NCI-H1092 treated with DMSO at 0.1 percent for 48 hours (cell line): ENCODE measurements at regions not wholly inside any gene's neighbourhood (a gene's known extent, or its start where the extent isn't known, plus 50 kb on each side); places are given as distances from the start of the nearest gene placed in this dataset.
"Not testable (repeated sequence)": the region's sequence is repeated elsewhere in the genome, so short reads cannot be mapped to it uniquely, and the experiment has no call there.

Experiments used
- DNase-seq: peaks from one replicate; lab custom pipeline; 2025; lab: John Stamatoyannopoulos, UW

DNA sequence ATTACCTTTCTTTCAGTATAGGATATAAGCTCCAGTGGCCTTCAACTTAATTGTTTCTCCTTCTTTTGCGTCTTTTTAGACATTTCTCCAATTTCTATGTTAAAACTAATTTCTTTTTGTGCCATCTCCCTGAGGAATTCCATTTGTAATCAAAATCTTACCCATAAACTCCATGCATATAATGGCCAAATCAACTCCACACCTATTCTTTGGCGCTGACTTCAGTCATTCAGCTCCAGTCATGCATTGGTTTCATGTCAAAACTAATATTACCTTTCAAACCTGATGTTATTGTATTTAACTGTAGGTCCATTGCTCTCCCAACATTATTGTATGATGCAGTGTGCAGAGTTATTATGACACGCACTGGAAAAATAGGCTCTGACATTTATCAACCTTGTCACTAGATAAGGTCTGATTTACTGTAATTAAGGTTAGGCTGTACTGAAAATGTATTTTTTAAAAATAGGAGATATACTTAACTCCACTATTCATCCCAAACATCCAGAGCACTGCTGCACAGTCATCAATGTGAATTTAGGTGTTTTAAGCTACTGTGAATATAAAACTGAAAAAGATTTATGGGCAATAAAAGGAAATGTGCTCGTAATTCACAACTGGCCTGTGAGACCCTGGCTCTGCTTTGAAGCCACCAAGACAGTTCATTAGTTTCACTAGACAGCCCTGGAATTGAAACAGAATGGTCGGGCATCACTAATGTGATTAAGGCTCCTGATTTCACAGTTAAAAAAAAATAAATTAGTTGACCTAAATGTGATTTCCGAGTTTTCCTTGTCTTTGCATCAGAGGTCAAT lies 180.6 kb upstream of the GRIA4 start:
- no peak for DNase-seq

DNA sequence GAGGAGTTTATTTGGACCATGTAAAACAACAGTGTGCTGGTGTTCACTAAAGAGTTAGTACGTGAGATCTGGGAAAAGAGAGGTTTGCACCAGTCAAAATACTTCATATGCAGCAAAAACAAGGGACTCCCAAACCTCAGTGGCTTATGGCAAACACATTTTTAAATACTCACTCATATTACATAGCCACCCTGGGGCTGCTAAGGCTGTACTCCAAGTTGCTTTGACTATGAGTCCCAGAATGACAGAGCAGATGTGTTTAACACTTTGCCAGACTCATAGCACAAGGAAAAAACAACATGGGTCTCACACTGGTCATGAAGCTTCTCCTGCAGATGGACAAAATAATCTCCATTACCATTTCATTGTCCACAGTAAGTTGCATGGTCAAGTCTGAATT lies 202.8 kb upstream of the GRIA4 start:
- no peak for DNase-seq

DNA sequence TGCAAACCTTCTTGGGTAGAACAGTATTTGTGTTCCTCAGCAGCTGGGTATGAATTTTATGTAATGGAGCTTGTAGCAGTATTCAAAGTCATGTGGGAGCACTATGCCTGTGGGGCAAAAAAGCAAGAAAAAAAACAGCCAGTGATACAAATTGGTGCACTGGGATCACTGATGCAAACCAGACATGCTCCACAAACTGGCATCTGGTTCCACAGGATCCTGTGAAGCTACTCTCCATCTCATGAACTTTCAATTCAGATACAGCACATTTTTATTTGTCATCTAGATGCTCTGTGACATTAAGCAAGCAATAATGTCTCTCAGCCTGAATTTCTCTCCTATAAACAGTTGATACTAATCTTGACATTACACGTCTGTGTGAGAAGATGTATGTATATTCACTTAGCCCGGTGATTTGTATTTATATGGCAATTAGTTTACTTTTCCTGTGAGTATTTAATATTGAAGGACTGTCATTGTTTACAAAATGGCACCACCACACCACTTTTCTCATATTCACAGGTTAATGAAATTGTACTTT lies 208.5 kb upstream of the GRIA4 start:
- DNase-seq, result no peak

DNA sequence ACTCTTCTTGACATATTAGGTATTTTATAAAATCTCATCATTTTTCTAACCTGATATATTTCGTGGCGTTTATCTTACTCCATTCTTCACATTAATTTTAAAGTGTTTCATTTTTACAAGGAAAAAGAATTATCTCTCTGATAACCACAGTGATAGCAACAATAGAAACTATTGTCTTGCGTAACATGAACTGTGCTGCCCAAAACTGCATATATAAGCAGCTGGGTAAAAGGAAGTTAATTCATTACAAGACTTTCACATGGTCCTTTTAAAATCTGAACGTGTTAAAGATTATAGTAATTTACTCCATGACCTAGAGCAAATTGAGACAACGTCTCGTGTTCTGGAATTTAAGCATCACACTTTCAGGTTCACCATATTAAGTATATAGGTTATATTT lies 210.4 kb upstream of the GRIA4 start:
- no peak for DNase-seq

DNA sequence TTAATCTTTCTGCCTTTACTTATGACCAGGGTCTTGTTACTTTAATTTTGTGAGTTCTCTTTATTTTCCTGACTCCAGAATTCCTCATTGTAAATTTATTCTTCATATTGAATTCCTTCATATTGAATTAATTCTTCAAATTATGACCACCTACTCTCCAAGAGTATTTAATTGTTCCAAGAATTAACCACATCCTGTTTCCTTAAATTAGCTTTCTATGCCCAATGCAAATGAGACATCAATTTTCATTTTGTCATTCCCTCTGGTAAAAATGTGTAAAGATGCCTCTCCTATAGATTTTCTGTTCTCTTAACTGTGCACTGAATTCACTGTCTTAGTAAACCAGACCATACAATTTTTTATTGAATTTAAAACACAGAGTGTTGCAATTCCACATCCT lies 211.2 kb upstream of the GRIA4 start:
- no peak for DNase-seq

DNA sequence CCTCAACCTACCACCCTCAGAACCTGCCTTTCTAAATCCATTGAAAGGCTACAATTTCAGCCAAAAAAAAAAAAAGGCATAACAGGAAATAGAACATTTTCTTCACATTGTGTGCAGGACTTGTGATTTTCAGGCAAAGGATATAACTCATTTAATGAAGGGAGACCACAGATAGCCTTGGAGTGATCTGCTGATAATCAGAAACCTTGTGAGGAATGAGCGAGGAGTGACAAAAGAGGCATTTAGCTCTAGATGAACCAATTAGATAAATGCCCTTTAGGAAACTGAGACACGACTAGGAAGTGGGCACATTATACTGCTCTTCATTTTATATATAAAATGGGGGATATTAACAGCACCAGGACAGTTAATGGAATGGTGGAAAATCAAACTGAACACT lies 216.5 kb upstream of the GRIA4 start:
- no peak for DNase-seq

DNA sequence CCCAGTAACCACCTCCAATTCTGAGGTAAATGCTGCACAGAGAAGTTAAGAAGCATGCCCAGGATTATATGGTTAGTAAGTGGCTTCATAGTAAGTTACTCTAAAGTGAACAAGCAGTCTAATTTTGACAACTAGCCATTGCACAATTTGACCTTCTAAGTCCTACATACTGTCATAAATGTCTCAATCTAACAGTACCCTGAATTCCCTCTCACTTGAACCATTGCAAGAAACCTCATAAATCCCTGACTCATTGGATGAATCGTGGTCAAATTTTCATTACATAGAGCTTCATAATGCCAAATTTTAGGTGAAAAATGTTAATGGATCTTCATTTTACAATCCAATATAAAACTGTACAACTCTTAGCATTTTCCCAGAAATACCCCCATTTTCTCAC lies 217.3 kb upstream of the GRIA4 start:
- DNase-seq, result no peak

DNA sequence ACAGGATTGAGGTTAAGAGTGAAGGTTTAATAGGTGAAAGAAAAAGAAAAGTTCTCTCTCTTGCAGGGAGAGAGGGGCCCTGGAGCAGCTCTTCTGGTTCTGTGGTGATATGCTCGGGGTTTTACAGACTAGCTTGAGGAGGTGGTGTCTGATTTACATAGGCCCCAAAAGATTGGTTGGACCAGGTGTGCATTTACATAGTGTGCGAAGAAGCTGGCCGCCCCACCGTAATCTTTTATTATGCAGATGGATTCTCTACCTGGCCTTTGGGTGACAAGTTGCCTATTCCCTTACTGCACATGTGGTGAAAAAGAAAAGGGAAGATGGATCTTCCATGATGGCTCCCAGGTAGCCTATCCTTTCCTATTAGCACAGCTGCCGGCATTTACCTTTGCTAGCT lies 219.9 kb upstream of the GRIA4 start:
- no peak for DNase-seq

DNA sequence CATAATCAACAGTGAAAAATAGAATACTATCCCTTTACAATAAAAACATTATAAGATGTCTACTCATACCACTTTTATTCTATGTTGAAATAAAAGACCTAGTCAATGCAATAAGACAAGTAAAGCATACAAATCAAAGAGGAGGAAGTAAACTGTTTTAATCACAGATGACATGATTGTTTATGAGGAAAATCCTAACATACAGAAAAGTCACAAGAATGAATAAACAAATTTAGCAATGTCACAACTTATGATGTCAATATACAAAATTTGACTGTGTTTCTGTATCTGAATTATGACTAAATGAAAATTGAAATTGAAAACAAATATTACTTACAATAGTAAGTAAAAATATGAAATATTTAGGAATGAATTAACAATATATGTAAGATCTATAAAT lies 221.9 kb upstream of the GRIA4 start:
- no peak for DNase-seq

DNA sequence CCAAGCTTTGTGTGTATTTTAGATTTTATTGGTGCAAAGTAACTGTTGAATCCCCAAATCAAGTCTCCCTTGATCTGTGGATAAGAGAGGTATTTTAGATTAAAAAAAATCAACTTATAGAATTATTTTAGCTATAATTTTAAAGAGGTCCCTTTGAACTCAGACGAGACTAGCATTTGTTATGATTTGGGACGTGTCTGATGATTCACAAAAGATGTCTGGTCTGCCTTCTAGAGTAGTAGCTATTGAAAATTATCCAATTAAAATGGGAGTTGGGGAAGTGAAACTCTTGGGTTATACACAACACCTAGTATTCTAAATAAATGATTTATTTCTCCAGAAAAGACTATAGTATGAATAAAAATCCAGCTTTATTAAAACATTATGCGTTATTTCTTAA lies 227.9 kb upstream of the GRIA4 start:
- DNase-seq, result no peak

DNA sequence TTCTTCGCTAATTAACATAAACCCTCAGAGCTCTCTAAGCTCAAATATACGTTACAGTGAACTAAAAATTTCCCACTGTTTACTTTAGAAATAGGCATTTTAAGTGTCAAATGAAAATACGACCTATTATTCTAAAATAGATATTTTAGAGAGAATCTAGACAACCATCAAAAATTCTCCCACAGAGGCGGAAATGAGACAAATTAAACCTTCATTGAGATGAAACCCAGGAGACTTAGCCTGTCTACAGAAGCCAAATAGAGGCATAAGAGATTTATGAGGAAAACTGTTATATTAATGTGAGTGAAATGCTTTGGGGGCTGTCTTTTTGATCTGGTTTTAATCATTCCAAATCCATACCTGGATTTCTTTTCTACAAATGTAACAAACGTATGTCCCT lies 232.0 kb upstream of the GRIA4 start:
- DNase-seq, result no peak

DNA sequence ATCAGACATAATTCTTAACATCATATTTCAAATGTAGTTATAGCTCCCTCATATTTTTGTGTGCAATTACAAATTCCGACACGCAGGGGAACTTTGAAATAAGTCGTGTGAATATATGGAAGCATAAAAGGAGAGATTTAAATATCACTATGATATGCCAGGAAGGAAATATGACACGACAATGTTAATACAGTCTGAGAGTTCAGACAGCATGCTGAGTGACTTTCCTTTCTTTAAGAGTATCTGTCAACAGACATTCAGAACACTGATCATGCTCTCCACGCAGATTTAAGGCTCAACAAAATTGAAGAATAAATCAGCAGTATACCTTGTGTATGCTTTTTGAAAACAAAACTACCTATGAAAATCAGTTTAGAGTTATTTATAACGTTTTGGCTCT lies 232.6 kb upstream of the CARD18 start:
- no peak for DNase-seq

DNA sequence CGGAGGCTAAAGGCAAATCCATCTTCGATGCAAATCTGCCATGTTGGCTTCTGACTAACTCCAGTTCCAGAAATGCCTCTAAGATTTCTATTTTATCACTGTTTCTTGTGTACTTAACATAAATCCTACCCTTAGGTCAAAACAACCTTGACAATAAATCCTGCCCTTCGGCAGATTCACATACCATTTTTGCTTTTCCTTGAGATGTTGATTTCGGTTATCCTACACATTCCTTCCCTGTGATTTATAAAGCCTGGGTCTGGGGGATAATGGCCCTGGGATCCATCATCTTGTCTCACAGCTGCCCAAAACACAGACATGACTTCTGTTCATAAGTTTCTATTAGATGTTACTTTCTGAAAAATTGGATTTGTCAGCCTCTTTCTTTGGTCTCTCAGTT lies 231.7 kb upstream of the CARD18 start:
- DNase-seq, result no peak

DNA sequence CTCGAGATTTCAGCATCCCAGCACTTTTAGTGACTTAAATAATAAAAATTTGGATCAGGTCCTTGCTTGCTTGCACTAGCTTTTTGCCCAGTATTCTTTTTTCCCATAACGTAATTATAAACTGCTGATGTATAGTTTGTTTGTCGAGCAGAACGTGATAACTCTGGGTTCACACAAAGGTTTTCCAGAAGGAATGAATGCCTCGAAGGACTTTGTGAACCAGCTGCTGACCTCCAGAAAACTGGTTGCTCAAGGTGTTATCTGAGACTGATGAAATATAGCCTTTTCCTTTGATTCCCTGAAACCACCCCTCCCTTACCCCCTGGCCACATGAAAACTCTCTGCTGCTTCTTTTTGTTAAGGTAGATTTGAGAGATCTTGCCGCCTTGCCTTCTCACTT lies 229.1 kb upstream of the CARD18 start:
- DNase-seq, result no peak

DNA sequence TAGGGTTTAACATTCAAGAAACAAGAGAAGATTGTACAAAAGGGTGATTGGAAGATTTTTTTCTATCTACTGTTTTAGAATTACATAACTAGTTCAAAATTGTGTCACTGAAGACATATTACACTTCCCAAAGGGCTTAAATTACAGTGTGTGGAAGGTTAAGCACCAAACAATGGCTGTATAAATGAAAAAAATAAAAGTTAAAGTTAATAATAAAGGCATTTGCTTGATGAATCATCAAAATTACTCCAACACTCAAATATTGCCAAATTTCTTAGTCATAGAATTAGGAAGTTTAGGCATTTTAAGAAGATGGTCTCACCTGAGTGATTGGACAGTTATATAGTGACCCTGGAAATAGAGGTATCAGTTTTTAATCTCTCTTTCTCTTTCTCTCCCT lies 227.6 kb upstream of the CARD18 start:
- DNase-seq, result no peak

DNA sequence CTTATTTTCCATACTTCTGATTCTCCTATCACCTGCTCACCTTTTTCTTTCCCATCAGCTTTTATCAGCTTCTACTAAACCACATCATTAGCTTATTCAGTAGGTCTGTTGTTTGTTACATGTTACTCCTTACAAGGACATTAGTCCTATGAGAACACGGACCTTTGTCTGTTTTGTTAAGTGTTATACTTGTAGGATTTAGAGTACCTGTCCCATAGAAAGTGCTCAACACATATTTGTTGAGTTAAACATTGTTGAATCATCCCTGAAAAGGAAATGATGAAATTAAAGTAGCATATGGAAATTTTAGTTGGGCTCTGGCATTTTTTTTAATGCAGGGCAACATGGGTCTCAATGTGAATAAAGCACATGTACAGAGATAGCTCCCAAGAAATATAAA lies 222.1 kb upstream of the CARD18 start:
- no peak for DNase-seq

DNA sequence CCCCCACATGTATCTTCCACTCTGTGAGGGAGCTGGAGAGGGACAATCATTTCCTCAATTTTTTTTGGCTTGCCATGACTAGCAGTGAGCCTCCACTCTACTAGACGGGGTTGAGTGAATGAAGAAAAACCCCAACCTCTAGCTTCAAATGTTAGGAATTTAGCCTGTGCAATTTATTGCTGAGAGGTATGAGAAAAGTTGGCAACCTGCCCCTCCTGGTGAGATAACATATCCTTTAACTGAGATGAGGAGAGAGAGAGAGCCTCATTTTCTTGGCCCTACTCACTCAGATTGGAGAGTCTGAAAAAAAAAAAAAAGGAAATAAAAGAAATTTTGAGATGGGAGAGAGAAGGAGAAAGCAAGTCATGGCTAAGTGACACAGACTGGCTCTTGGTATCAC lies 218.2 kb upstream of the CARD18 start:
- no peak for DNase-seq

DNA sequence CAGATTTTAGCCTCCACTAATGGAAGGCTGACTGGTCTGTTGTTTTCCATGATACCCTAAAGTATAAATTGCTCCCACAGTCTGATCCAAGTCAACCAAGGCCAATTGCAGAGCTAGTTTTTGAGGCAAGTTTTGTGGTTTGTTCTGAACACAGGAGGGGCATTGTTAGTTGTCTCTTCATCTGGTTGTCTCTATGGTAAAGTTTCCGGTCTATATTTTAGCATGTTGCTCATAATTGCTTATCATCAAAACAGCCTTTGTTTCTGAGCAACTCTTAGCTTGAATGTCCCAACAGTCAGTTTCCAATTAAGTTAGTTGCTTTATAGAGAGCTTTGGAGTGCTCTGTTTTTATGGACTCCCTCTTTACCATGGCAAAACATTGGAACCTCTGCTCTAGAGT lies 217.6 kb upstream of the CARD18 start:
- no peak for DNase-seq

DNA sequence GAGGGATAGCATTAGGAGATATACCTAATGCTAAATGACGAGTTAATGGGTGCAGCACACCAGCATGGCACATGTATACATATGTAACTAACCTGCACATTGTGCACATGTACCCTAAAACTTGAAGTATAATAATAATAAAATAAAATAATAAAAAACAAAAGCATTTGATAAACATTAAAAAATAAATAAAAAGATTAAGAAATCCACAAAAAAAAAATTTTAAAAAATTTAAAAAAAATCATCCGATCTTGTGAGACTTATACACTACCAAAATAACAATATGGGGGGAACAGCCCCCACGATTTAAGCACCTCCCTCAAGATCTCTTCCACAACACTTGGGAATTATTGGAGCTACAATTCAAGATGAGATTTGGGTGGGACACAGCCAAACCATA lies 210.3 kb upstream of the CARD18 start:
- not testable (repeated sequence) for DNase-seq

DNA sequence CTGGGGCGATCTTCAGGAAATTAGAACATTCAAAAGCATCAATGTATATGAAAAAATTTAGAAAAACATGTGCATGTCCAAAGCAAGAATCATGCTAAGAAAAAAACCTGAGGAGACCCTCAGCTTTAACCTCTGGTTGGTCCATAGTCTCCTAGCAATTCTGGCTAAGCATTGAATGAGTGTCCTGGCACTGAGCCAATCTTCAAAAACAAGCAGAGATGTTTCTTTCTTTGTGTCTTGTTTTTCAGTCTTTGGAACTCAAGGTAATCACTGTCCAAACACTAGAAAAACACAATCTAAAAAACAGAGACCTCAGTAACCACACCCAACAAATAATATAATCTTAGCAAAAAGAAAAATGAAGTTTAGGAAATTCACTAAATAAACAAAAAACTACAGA lies 205.4 kb upstream of the CARD18 start:
- DNase-seq, result no peak

DNA sequence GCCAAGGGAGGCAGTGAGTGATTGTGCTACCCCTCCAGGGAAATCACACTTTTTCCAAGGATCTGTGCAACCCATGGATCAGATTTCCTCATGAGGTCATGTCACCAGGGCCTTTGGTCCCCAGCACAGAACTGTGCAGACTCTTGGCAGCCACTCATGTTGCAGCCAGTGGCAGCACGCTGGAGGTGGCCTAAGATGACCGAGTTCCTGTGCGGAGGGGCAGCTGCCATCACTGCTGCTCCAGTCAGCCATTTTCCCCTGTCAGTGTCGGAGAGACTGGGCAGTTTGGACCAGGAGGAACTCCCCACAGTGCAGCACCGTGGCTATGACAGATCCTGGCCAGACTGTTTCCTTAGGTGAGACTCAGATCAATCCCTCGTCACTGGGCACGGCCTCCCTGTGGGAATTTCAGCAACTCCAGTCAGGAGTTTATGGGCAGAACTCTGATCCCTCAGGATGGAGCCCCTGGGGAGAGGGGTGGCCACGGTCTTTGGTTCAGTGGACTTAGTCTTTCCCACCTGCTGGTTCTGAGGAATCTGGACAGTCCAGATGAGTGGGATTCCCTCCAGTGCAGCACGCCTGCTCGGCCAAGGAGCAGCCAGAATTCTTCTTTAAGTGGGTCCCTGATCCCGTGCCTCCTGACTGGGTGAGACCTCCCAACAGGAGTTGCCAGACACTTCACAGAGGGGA lies 194.6 kb upstream of the CARD18 start:
- DNase-seq, result no peak

DNA sequence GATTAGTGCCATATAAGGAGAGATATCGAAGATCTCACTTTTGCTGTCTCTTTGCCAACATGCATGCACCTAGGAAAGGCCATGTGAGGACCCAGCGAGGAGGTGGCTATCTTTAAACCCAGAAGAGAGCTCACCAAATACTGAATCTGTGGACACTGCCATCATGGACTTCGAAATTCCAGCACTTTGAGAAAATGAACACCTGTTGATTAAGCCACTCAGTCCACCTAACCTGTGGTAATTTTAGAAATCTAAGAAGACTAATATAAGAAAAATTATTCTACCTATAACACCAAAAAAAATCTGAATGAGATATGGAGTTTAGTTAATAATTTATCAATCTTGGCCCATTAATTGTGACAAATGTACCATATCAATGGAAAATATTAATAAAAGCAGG lies 193.6 kb upstream of the CARD18 start:
- no peak for DNase-seq

DNA sequence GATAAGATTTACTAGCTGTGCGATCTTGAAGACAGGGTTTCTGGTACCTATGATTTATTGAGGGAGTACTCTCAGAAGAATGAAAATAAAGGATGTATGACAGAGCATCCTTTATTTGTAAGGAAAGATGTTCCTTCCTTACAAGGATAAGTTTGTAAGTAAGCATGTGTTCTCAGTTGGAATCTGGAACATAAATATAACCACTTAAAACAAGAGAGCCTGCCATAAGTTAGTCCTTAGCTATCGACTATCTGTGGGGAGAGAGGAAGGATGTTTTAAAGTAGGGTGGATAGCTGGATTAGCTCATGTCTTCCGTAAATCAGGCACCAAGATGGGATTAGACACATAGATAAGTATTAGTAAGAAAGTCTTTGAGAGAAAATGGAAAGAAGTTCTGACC lies 192.6 kb upstream of the CARD18 start:
- no peak for DNase-seq

DNA sequence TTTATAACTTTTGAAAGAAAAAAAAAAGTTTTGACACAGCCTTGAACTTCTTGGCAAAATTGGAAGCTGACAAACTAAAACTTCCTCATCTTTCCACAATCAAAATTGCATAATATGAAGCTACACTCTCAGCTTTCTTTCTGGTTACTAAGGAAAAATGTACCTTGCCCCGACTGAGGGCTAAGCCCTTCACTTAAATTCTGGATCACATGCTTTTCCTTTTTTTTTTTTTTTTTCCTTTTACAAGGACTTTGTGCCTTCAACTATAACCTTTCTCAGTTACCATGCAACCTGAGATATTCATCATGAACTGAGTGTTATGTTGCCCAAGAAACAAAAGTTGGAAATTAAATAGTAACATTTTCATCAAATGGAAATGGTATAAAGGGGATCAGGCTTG lies 188.5 kb upstream of the CARD18 start:
- no peak for DNase-seq
